ENCODE measurements at regions not wholly inside any gene's neighbourhood (a gene's known extent, or its start where the extent isn't known, plus 50 kb on each side); places are given as distances from the start of the nearest gene placed in this dataset.

DNA sequence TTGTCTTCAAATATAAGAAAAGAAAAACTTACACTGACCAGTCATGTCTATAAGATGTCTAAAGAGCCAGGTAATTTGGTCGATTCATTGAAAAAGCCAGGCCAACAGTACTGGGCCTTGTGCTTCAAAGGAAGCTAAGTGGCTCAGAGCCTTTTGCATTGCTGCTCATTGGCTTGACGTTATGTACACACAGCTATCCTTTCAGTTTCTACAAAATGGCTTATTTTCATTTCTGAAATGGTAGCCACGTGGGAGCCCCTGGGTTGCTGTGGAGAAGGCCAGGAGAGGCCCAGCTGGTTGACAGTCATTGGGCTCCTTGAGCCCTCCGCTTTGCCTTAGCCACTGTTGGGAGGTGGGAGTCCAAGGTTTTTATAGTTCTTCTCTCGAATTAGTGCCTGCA, 199.1 kb upstream of the CXorf66 start:
- TF ChIP-seq, protein P1, sequence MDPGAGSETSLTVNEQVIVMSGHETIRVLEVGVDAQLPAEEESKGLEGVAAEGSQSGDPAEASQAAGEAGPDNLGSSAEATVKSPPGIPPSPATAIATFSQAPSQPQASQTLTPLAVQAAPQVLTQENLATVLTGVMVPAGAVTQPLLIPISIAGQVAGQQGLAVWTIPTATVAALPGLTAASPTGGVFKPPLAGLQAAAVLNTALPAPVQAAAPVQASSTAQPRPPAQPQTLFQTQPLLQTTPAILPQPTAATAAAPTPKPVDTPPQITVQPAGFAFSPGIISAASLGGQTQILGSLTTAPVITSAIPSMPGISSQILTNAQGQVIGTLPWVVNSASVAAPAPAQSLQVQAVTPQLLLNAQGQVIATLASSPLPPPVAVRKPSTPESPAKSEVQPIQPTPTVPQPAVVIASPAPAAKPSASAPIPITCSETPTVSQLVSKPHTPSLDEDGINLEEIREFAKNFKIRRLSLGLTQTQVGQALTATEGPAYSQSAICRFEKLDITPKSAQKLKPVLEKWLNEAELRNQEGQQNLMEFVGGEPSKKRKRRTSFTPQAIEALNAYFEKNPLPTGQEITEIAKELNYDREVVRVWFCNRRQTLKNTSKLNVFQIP (CRISPR knock-in tag; IDR thresholded peaks at IDR 0.05; ENCODE audit: borderline replicate concordance, low read depth) = no peak
- no peak for TF ChIP-seq ZFP3 (CRISPR knock-in tag; IDR thresholded peaks at IDR 0.05)
- no peak for TF ChIP-seq ISL1 (CRISPR knock-in tag; IDR thresholded peaks at IDR 0.05)
- no peak for TF ChIP-seq ZC3H10 (CRISPR knock-in tag; IDR thresholded peaks at IDR 0.05)
- no peak for TF ChIP-seq GLIS3 (CRISPR knock-in tag; IDR thresholded peaks at IDR 0.05)
- TF ChIP-seq ARNTL (CRISPR knock-in tag; IDR thresholded peaks at IDR 0.05; ENCODE audit: borderline replicate concordance, low read depth) = no peak
- no peak for TF ChIP-seq ZFP30 (CRISPR knock-in tag; IDR thresholded peaks at IDR 0.05)
- TF ChIP-seq, protein P2, sequence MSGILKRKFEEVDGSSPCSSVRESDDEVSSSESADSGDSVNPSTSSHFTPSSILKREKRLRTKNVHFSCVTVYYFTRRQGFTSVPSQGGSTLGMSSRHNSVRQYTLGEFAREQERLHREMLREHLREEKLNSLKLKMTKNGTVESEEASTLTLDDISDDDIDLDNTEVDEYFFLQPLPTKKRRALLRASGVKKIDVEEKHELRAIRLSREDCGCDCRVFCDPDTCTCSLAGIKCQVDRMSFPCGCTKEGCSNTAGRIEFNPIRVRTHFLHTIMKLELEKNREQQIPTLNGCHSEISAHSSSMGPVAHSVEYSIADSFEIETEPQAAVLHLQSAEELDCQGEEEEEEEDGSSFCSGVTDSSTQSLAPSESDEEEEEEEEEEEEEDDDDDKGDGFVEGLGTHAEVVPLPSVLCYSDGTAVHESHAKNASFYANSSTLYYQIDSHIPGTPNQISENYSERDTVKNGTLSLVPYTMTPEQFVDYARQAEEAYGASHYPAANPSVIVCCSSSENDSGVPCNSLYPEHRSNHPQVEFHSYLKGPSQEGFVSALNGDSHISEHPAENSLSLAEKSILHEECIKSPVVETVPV (CRISPR knock-in tag; IDR thresholded peaks at IDR 0.05) = no peak
- no peak for TF ChIP-seq ZNF70 (CRISPR knock-in tag; IDR thresholded peaks at IDR 0.05)
- no peak for TF ChIP-seq CSDC2 (CRISPR knock-in tag; IDR thresholded peaks at IDR 0.05)
- TF ChIP-seq, protein P3, sequence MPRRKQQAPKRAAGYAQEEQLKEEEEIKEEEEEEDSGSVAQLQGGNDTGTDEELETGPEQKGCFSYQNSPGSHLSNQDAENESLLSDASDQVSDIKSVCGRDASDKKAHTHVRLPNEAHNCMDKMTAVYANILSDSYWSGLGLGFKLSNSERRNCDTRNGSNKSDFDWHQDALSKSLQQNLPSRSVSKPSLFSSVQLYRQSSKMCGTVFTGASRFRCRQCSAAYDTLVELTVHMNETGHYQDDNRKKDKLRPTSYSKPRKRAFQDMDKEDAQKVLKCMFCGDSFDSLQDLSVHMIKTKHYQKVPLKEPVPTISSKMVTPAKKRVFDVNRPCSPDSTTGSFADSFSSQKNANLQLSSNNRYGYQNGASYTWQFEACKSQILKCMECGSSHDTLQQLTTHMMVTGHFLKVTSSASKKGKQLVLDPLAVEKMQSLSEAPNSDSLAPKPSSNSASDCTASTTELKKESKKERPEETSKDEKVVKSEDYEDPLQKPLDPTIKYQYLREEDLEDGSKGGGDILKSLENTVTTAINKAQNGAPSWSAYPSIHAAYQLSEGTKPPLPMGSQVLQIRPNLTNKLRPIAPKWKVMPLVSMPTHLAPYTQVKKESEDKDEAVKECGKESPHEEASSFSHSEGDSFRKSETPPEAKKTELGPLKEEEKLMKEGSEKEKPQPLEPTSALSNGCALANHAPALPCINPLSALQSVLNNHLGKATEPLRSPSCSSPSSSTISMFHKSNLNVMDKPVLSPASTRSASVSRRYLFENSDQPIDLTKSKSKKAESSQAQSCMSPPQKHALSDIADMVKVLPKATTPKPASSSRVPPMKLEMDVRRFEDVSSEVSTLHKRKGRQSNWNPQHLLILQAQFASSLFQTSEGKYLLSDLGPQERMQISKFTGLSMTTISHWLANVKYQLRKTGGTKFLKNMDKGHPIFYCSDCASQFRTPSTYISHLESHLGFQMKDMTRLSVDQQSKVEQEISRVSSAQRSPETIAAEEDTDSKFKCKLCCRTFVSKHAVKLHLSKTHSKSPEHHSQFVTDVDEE (CRISPR knock-in tag; IDR thresholded peaks at IDR 0.05) = no peak
- no peak for TF ChIP-seq SNAI2 (CRISPR knock-in tag; IDR thresholded peaks at IDR 0.05)
- no peak for TF ChIP-seq RARB (CRISPR knock-in tag; IDR thresholded peaks at IDR 0.05)
- TF ChIP-seq, protein P4, sequence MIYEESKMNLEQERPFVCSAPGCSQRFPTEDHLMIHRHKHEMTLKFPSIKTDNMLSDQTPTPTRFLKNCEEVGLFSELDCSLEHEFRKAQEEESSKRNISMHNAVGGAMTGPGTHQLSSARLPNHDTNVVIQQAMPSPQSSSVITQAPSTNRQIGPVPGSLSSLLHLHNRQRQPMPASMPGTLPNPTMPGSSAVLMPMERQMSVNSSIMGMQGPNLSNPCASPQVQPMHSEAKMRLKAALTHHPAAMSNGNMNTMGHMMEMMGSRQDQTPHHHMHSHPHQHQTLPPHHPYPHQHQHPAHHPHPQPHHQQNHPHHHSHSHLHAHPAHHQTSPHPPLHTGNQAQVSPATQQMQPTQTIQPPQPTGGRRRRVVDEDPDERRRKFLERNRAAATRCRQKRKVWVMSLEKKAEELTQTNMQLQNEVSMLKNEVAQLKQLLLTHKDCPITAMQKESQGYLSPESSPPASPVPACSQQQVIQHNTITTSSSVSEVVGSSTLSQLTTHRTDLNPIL (CRISPR knock-in tag; IDR thresholded peaks at IDR 0.05; ENCODE audit: low read depth) = no peak
